SK-N-SH treated with all-trans-retinoic acid at 6 μM for 48 hours (cell line): ENCODE measurements at regions not wholly inside any gene's neighbourhood (a gene's known extent, or its start where the extent isn't known, plus 50 kb on each side); places are given as distances from the start of the nearest gene placed in this dataset.

Experiments
- ATAC-seq: fragments of 200-7000 bp; cut with Tn5 transposase; 3 replicates; pipeline ENCODE4 v1.9.1; 2020; ENCODE audit warnings: mild to moderate bottlenecking, moderate library complexity
- ARNTL ChIP-seq: fragments of 450-650 bp; formaldehyde crosslinking; IDR thresholded peaks from 2 replicates; pipeline ENCODE4 v1.5.0; 2020; ENCODE audit warnings: low read depth, mild to moderate bottlenecking, moderate library complexity, borderline replicate concordance
- BACH2 ChIP-seq: fragments of 250-450 bp; sonication (Bioruptor Pico); IDR thresholded peaks from 2 replicates; pipeline ENCODE4 v1.9.0; 2021; ENCODE audit warnings: mild to moderate bottlenecking, borderline replicate concordance
- CSDC2 ChIP-seq: fragments of 250-450 bp; sonication (Bioruptor Pico); IDR thresholded peaks from 2 replicates; pipeline ENCODE4 v1.5.0; 2020; ENCODE audit warnings: mild to moderate bottlenecking, moderate library complexity
- ISL1 ChIP-seq: fragments of 250-450 bp; sonication (Bioruptor Pico); IDR thresholded peaks from 2 replicates; pipeline ENCODE4 v2.1.2; 2022; ENCODE audit warnings: mild to moderate bottlenecking, moderate library complexity
- OSR1 ChIP-seq: fragments of 250-450 bp; sonication (Bioruptor Pico); IDR thresholded peaks from 2 replicates; pipeline ENCODE4 v1.8.0; 2022; ENCODE audit warnings: moderate library complexity, mild to moderate bottlenecking, inconsistent platforms
- PPARA ChIP-seq: fragments of 250-450 bp; sonication (Bioruptor Pico); IDR thresholded peaks from 2 replicates; pipeline ENCODE4 v1.5.0; 2020; ENCODE audit warnings: mild to moderate bottlenecking, borderline replicate concordance
- RARB ChIP-seq: fragments of 250-450 bp; sonication (Bioruptor Pico); IDR thresholded peaks from 2 replicates; pipeline ENCODE4 v1.8.0; 2021; ENCODE audit warnings: mild to moderate bottlenecking, moderate library complexity
- SNAI2 ChIP-seq: fragments of 250-450 bp; sonication (Bioruptor Pico); IDR thresholded peaks from 2 replicates; pipeline ENCODE4 v1.5.0; 2020; ENCODE audit warnings: mild to moderate bottlenecking, moderate library complexity
- TCF4 ChIP-seq: fragments of 250-450 bp; sonication (Bioruptor Pico); IDR thresholded peaks from 2 replicates; pipeline ENCODE4 v1.8.0; 2021; ENCODE audit warnings: mild to moderate bottlenecking, moderate library complexity, borderline replicate concordance
- TOX ChIP-seq: fragments of 250-450 bp; sonication (Bioruptor Pico); IDR thresholded peaks from 2 replicates; pipeline ENCODE4 v1.8.0; 2021; ENCODE audit warnings: mild to moderate bottlenecking, moderate library complexity, borderline replicate concordance
- TSHZ2 ChIP-seq: fragments of 250-450 bp; sonication (Bioruptor Pico); IDR thresholded peaks from 2 replicates; pipeline ENCODE4 v1.5.0; 2020; ENCODE audit warnings: mild to moderate bottlenecking, moderate library complexity
- ZC3H10 ChIP-seq: fragments of 250-450 bp; sonication (Bioruptor Pico); IDR thresholded peaks from 2 replicates; pipeline ENCODE4 v1.5.1; 2021; ENCODE audit warnings: mild to moderate bottlenecking, moderate library complexity
- ZFP3 ChIP-seq: fragments of 250-450 bp; sonication (Bioruptor Pico); IDR thresholded peaks from 2 replicates; pipeline ENCODE4 v1.5.0; 2020; ENCODE audit warnings: mild to moderate bottlenecking, moderate library complexity
- ZFP30 ChIP-seq: fragments of 450-650 bp; formaldehyde crosslinking; IDR thresholded peaks from 2 replicates; pipeline ENCODE4 v1.5.0; 2022; ENCODE audit warnings: mild to moderate bottlenecking, moderate library complexity
- ZNF565 ChIP-seq: fragments of 450-650 bp; formaldehyde crosslinking; conservative IDR thresholded peaks from 2 replicates; pipeline ENCODE4 v1.5.0; 2020; ENCODE audit warnings: low read depth, mild to moderate bottlenecking, moderate library complexity
- ZNF70 ChIP-seq: fragments of 450-650 bp; formaldehyde crosslinking; IDR thresholded peaks from 2 replicates; pipeline ENCODE4 v1.5.0; 2020; ENCODE audit warnings: mild to moderate bottlenecking, moderate library complexity
- ZNF8 ChIP-seq: fragments of 450-650 bp; formaldehyde crosslinking; IDR thresholded peaks from 2 replicates; pipeline ENCODE4 v1.5.0; 2020; ENCODE audit warnings: mild to moderate bottlenecking, moderate library complexity
- TF ChIP-seq, protein P1 (sequence below): fragments of 250-450 bp; sonication (Bioruptor Pico); IDR thresholded peaks from 2 replicates; pipeline ENCODE4 v1.8.0; 2020; ENCODE audit warnings: mild to moderate bottlenecking, moderate library complexity, borderline replicate concordance
- TF ChIP-seq, protein P2 (sequence below): fragments of 250-450 bp; sonication (Bioruptor Pico); IDR thresholded peaks from 2 replicates; pipeline ENCODE4 v1.5.1; 2021; ENCODE audit warnings: mild to moderate bottlenecking, moderate library complexity

DNA sequence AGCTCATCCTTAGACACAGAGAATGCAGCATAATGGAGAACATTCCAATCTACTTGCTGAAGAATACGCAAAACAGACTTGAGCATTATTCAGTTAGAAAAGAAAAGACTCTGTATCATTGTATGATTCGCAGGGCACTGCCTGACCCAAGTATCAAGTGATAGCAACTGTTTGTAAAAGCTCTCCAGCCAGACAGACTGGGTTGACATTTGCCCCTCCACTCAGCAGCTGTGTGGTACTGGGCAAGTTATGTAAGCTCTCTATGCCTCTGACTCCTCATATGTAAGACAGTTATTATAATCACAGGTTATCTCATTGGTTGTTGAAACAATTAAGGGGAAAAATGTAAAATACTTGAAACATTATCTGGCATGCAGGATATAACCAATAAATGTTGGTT, 505.0 kb downstream of the ELAVL2 start:
- TF ChIP-seq BACH2 (CRISPR knock-in tag) (no peak), ZNF8 (CRISPR knock-in tag) (no peak), ZFP3 (CRISPR knock-in tag) (no peak), ISL1 (CRISPR knock-in tag) (no peak), OSR1 (CRISPR knock-in tag) (no peak), RARB (CRISPR knock-in tag) (no peak), ZFP30 (CRISPR knock-in tag) (no peak), ZNF565 (no peak), TSHZ2 (no peak), TCF4 (CRISPR knock-in tag) (no peak), TOX (CRISPR knock-in tag) (no peak), ARNTL (CRISPR knock-in tag) (no peak)
- TF ChIP-seq, protein P1, sequence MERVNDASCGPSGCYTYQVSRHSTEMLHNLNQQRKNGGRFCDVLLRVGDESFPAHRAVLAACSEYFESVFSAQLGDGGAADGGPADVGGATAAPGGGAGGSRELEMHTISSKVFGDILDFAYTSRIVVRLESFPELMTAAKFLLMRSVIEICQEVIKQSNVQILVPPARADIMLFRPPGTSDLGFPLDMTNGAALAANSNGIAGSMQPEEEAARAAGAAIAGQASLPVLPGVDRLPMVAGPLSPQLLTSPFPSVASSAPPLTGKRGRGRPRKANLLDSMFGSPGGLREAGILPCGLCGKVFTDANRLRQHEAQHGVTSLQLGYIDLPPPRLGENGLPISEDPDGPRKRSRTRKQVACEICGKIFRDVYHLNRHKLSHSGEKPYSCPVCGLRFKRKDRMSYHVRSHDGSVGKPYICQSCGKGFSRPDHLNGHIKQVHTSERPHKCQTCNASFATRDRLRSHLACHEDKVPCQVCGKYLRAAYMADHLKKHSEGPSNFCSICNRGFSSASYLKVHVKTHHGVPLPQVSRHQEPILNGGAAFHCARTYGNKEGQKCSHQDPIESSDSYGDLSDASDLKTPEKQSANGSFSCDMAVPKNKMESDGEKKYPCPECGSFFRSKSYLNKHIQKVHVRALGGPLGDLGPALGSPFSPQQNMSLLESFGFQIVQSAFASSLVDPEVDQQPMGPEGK (CRISPR knock-in tag): no peak
- TF ChIP-seq, protein P2, sequence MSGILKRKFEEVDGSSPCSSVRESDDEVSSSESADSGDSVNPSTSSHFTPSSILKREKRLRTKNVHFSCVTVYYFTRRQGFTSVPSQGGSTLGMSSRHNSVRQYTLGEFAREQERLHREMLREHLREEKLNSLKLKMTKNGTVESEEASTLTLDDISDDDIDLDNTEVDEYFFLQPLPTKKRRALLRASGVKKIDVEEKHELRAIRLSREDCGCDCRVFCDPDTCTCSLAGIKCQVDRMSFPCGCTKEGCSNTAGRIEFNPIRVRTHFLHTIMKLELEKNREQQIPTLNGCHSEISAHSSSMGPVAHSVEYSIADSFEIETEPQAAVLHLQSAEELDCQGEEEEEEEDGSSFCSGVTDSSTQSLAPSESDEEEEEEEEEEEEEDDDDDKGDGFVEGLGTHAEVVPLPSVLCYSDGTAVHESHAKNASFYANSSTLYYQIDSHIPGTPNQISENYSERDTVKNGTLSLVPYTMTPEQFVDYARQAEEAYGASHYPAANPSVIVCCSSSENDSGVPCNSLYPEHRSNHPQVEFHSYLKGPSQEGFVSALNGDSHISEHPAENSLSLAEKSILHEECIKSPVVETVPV (CRISPR knock-in tag): no peak
- ATAC-seq: no peak

- no peak for ATAC-seq
These were observed 503.6 kb downstream of the ELAVL2 start for GRCh38 chr9:23322392-23322791.

More at GRCh38 chr9:23322392-23322791, 503.6 kb downstream of the ELAVL2 start:
- TF ChIP-seq CSDC2 (CRISPR knock-in tag) (no peak), ZNF565 (no peak), TSHZ2 (no peak), RARB (CRISPR knock-in tag) (no peak), ZFP30 (CRISPR knock-in tag) (no peak), ZC3H10 (CRISPR knock-in tag) (no peak), ZNF8 (CRISPR knock-in tag) (no peak), ZNF70 (CRISPR knock-in tag) (no peak), SNAI2 (CRISPR knock-in tag) (no peak), TOX (CRISPR knock-in tag) (no peak), TCF4 (CRISPR knock-in tag) (no peak), ARNTL (CRISPR knock-in tag) (no peak), PPARA (CRISPR knock-in tag) (no peak), OSR1 (CRISPR knock-in tag) (no peak)
- TF ChIP-seq, protein P1 (CRISPR knock-in tag): no peak
